ENCODE measurements at regions not wholly inside any gene's neighbourhood (a gene's known extent, or its start where the extent isn't known, plus 50 kb on each side); places are given as distances from the start of the nearest gene placed in this dataset.

DNA sequence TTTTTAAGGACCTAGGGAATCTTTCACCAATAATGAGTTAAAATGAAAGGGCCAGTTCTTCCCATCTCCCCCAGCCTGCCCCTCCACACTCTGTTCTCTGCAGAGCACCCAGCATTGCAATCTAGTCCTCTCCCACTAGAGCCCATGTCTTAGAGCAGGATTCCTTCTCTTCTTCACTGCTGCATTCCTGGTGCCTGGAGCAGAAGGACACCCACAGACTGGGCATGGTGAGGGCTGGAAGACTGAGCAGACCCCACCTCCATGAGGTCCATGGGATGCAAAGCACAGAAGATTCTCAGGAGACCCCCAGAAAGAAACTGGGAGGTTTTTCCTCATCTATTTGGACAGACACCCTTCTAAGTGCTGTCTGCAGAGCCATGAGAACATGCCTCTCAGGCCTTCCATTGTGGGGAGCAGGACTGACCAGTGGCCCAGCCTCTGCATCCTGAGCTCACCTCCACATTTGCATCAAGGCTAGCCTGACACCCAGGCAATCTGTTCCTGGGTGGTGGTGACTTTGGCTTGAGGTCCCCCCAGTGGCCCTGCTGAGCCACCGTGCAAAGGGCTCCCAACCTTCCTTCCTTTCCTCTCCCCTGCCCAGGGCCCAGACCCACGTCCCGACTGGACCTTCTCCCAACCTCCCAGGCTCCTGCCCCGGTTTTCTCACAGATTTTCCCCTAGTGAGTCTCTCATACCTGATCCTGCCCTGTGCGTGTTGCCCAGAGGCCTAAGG, 74.2 kb upstream of the ZNF469 start:
- TF ChIP-seq, protein P1, sequence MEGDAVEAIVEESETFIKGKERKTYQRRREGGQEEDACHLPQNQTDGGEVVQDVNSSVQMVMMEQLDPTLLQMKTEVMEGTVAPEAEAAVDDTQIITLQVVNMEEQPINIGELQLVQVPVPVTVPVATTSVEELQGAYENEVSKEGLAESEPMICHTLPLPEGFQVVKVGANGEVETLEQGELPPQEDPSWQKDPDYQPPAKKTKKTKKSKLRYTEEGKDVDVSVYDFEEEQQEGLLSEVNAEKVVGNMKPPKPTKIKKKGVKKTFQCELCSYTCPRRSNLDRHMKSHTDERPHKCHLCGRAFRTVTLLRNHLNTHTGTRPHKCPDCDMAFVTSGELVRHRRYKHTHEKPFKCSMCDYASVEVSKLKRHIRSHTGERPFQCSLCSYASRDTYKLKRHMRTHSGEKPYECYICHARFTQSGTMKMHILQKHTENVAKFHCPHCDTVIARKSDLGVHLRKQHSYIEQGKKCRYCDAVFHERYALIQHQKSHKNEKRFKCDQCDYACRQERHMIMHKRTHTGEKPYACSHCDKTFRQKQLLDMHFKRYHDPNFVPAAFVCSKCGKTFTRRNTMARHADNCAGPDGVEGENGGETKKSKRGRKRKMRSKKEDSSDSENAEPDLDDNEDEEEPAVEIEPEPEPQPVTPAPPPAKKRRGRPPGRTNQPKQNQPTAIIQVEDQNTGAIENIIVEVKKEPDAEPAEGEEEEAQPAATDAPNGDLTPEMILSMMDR (IDR thresholded peaks at IDR 0.05): no peak
- no peak for TF ChIP-seq EZH2phosphoT487 (IDR thresholded peaks at IDR 0.05)
- TF ChIP-seq EZH2 (IDR thresholded peaks at IDR 0.05): no peak
